ENCODE measurements at regions not wholly inside any gene's neighbourhood (a gene's known extent, or its start where the extent isn't known, plus 50 kb on each side); places are given as distances from the start of the nearest gene placed in this dataset.

DNA sequence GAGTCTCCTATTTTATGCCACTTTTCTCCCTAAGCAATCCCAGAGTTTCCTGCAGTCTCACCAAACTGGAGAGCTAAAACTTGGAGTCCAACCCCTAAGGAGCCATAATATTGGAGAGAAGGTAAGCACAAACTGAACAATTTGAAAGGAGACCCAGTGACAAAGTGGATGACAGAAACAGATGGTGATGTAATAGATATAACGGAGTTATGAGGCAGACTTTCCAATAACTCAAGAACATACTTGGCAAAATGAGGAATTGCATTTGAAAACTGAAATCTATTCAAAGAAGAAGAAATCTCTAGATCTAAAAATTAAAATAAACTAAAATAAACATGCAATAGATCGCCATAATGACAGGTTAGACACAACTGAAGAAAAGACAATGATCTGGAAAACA, 200.9 kb upstream of the MIR17HG start:
- Mint-ChIP-seq H3K36me3 (no peaks in the 10 kb centered on the region), H3K4me3 (no peak overlapping the region), H3K27me3 (no peaks in the 10 kb centered on the region)

DNA sequence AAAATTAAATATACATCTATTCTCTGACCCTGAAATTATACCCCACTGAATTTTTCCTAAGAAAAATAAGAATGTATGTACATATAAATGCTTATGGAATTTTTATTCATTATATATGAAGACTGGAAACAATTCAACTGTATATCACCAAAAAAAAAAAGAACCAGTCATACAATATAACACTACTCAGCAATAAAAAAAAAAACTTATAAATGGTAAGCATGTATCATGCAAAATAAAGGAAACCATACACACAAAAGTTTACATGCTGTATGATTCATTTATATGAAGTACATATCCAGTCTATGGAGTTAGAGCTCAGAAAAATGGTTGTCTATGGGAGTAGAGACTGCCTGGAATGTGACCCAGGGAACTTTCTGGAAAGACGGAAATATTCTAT, 199.4 kb upstream of the MIR17HG start:
- POLR2A ChIA-PET = no interaction called here
- no peaks in the 10 kb centered on the region for H3K36me3 Mint-ChIP-seq
- no peak overlapping the region for H3K4me3 Mint-ChIP-seq
- no peak overlapping the region for H3K27ac Mint-ChIP-seq
- DNase-seq = no peak
- H3K27me3 Mint-ChIP-seq = no peaks in the 10 kb centered on the region
- no peaks in the 10 kb centered on the region for H3K4me1 Mint-ChIP-seq
- no peaks in the 10 kb centered on the region for H3K9me3 Mint-ChIP-seq
- ATAC-seq (ENCODE audit: low read depth) = no peak

More for the DNA sequence above, 200.9 kb upstream of the MIR17HG start:
- ATAC-seq (ENCODE audit: low read depth) (no peak), DNase-seq (no peak)
- Mint-ChIP-seq H3K27ac (no peak overlapping the region), H3K4me1 (no peaks in the 10 kb centered on the region), H3K9me3 (no peaks in the 10 kb centered on the region)
- POLR2A ChIA-PET = no interaction called here

DNA sequence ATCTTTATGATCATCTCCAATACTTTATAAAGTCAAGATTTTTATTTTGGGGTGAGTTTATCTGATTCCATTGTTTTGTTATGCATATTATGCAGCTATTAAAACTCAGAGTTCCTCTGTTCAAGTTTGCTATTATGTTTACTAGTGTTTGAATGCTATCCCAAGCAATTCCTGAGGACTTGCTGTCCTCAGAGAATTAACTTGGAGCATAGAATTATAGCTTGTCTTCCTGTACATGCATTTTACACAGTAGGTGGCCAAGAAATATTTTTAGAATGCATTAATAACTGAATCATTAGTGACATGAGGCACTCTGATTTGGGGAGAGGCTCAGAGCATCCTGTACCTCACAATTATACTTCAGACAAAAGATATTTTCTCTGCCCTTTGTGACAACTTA, 195.6 kb upstream of the MIR17HG start:
- Mint-ChIP-seq H3K4me1 (no peaks in the 10 kb centered on the region), H3K4me3 (no peak overlapping the region), H3K36me3 (no peaks in the 10 kb centered on the region), H3K27ac (no peak overlapping the region), H3K27me3 (peaks cover 3% of the 10 kb centered on the region), H3K9me3 (no peaks in the 10 kb centered on the region)
- ATAC-seq (ENCODE audit: low read depth) = no peak
- POLR2A ChIA-PET = no interaction called here
- DNase-seq = no peak

DNA sequence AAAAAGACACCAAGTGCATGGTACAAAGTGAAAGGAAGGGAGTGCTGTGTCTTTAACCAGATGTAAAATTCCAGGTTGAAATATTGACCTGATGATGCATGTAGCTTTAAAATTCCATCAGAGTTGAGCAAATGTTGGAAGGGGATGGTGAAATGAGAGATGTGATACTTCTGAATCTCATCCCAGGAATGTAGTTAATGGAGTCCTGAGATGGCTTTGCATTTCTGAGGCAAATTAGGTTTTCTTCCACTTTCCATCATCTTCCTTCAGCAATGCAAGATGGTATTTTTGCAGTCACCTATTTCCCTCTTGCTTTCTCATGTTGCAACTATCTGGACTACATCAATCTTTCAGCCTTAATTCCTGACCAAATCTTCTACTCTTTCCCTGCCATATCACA, 194.1 kb upstream of the MIR17HG start:
- POLR2A ChIA-PET = no interaction called here
- Mint-ChIP-seq H3K9me3 (no peaks in the 10 kb centered on the region), H3K4me3 (no peak overlapping the region), H3K4me1 (no peaks in the 10 kb centered on the region), H3K36me3 (no peaks in the 10 kb centered on the region), H3K27me3 (peaks cover 3% of the 10 kb centered on the region), H3K27ac (no peak overlapping the region)
- ATAC-seq (ENCODE audit: low read depth) = no peak
- no peak for DNase-seq

DNA sequence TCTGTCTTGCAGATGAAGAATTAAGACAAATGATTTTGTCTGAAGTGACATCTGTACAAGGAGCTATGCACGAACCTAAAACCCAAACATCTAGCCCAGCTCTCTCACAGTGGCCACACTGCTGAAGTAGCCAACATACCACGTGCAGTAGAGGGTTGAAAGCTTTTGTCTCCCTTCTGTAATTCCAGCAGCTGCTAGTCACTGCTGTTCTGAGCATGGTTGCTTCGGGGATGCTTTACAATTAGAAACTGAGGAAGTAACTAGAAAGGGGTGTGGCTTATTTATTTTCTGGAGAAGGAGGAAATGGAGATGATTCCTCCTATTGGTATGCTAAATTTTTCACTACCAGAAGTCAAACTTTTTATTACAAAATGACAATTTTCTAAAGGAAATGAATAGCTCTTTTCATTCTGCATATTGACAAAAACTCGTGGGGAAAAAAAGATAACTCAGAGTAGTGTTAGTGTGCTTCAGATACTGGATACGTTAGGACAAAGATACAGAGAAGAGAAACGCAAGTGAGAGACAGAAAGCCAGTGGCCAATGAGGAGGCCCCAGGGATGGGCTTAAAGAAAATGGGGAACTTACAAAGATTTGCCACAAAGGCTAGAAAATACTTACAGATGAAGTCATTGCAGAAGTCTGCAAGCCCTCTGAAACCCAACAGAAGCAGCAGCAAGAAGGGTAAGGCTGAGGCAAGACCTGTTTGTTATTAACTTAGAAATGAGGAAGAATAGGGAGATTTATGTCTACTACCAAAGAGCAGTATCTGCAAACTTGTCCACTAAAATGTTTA, 192.7 kb upstream of the MIR17HG start:
- no peak overlapping the region for H3K27ac Mint-ChIP-seq
- POLR2A ChIA-PET = no interaction called here
- no peaks in the 10 kb centered on the region for H3K4me1 Mint-ChIP-seq
- no peaks in the 10 kb centered on the region for H3K9me3 Mint-ChIP-seq
- no peaks in the 10 kb centered on the region for H3K36me3 Mint-ChIP-seq
- ATAC-seq (ENCODE audit: low read depth) = no peak
- no peak overlapping the region for H3K4me3 Mint-ChIP-seq
- H3K27me3 Mint-ChIP-seq = peaks cover 6% of the 10 kb centered on the region
- DNase-seq = no peak

DNA sequence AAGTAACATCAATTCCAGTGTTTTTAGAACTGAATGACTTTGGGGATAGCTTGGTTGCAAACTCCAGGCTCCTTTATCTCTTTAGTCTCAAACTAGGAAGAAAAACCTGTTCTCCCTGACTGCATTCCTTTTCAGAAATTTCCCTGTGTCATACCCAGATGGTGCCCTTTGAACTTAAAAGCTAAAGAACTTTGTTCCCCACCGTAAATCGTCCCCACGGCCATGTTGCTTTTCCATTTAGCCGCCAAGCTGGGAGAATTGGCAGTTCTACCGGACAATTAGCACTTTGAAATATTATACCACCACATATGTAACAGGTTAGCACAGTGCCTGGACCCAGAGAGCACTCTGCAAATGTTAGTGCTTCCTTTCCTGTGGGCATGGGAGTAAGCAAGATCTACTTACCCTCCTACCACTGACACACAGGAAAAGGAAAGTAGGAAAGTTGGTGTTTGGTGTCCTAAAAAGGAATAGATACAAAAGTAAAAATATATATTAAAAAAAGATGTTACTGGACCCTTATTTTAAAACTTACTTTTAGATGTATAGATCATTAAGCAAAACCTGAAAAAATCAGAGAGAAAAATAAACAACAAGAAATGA, 191.9 kb upstream of the MIR17HG start:
- Mint-ChIP-seq H3K4me1 (no peaks in the 10 kb centered on the region), H3K36me3 (no peaks in the 10 kb centered on the region), H3K27me3 (peaks cover 6% of the 10 kb centered on the region), H3K4me3 (no peak overlapping the region), H3K9me3 (no peaks in the 10 kb centered on the region), H3K27ac (no peak overlapping the region)
- no peak for DNase-seq
- no peak for ATAC-seq (ENCODE audit: low read depth)
- POLR2A ChIA-PET = no interaction called here

DNA sequence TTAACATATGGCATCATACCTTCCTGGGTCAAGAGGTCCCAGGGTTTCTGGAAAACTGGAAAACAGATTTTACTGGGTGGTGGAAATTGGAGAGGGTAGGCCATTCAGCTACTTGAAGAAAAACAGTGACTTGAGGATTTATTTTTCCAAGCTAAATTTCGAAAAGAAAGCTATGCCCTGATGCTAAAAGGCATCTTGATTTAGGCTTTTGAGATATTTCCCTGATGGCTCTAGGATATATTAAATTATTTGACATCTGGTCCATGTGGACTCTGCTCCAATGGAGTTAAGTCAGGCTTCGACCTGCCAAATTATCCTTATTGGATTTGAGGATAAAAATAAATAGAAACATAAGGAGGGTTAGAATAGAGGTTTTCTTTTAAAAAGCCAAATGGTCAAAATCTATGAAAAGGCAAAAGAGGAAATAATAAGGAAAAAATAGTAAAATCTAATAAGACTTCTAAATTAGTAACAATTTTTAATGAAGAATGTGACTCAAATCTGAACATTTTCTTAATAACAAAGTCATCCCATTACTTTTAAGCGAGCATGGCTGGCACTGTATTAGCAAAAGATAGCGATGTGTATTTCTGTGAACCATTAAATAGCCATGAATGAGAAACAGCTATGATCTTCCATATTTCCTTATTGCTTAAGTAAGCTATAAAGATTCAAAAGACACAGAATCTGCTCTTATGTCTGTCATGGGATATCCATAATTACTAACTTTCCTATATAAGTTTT, 190.0 kb upstream of the MIR17HG start:
- H3K9me3 Mint-ChIP-seq = no peaks in the 10 kb centered on the region
- ATAC-seq (ENCODE audit: low read depth) (no peak), DNase-seq (no peak)
- no peak overlapping the region for H3K4me3 Mint-ChIP-seq
- peaks cover 11% of the 10 kb centered on the region for H3K27me3 Mint-ChIP-seq
- H3K36me3 Mint-ChIP-seq = no peaks in the 10 kb centered on the region
- no peaks in the 10 kb centered on the region for H3K4me1 Mint-ChIP-seq
- H3K27ac Mint-ChIP-seq = no peak overlapping the region
- POLR2A ChIA-PET = no interaction called here

DNA sequence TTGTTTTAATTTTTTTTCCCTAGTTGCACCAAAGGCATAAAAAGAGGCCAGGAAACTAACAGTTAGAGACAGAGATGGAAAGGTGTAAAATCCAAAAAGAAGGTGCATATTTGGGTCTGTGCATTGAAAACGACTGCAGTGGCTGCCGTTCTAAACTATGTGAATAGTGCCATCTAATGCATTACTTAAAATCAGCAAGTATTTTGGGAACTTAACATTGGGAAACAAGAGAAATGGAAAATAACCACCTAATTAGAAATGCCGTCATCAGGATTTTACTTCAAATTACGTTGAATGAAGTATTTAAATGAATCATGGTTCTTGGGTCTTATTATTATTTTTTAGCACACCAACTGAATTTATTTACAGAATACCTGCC, 189.5 kb upstream of the MIR17HG start:
- Mint-ChIP-seq H3K4me3 (no peak overlapping the region), H3K27me3 (peaks cover 11% of the 10 kb centered on the region), H3K36me3 (no peaks in the 10 kb centered on the region), H3K9me3 (no peaks in the 10 kb centered on the region), H3K27ac (no peak overlapping the region), H3K4me1 (no peaks in the 10 kb centered on the region)
- POLR2A ChIA-PET = no interaction called here
- DNase-seq = no peak
- no peak for ATAC-seq (ENCODE audit: low read depth)

DNA sequence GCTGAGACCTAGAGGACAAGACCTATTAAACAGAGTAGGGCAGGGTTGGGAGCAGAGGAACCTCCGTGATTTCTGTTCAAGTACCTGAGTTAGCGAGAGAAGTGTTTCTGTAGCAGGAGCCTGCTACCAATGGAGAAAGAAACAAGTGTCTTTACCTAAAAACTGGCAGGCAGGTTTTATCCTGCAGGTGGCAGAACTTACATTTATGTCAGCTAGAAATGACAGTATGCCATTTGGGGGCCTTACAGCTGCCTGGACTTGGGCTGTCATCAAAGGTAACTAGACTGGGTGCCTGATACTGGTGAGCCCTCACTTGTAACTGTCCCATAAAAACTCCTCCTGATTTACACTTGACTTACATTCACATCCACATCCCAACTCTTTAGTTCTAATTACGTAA, 185.3 kb upstream of the MIR17HG start:
- H3K4me3 Mint-ChIP-seq = no peak overlapping the region
- H3K27ac Mint-ChIP-seq = no peak overlapping the region
- POLR2A ChIA-PET = no interaction called here
- no peak for DNase-seq
- no peaks in the 10 kb centered on the region for H3K36me3 Mint-ChIP-seq
- peaks cover 11% of the 10 kb centered on the region for H3K27me3 Mint-ChIP-seq
- ATAC-seq (ENCODE audit: low read depth) = no peak
- H3K9me3 Mint-ChIP-seq = no peaks in the 10 kb centered on the region
- H3K4me1 Mint-ChIP-seq = no peaks in the 10 kb centered on the region

DNA sequence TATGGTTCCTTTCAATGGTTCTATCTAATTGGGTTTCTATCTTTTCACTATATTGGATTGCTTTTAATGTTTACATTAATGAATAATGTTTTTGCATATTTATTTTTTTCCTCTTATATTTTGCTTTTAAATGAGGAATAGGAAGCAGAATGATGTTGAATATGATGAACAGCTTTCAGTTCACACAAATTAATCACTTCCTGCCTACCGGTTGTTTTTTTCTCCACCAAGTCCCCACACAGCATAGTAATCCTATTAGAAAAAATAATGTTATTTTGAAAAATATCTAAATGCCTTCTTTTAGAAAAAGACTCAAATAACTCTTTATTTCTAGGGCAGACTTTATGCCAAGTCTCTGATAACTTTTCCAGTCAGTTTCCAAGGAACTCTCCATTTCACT, 184.9 kb upstream of the MIR17HG start:
- Mint-ChIP-seq H3K9me3 (no peaks in the 10 kb centered on the region), H3K4me1 (no peaks in the 10 kb centered on the region), H3K4me3 (no peak overlapping the region), H3K36me3 (no peaks in the 10 kb centered on the region), H3K27me3 (peaks cover 12% of the 10 kb centered on the region), H3K27ac (no peak overlapping the region)
- ATAC-seq (ENCODE audit: low read depth) (no peak), DNase-seq (no peak)
- POLR2A ChIA-PET = no interaction called here

DNA sequence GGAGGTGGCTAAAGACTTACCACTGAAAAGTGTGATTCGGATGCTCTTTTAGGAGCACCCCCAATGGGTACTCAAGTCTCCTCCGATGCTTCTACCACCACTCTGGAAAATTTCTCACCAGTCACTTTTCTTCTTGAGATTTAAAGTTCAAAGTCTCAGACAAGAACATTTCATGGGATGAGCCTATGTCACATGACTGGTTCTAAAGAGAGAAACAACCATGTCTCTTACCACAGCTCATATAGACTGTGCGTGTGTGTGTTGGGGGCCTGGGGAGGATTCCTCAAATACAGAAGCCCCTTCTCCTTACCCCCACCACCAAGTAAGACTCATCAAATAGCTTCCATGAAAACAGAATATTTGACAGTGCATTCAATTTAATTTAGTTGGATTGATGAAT, 181.7 kb upstream of the MIR17HG start:
- no peaks in the 10 kb centered on the region for H3K9me3 Mint-ChIP-seq
- ATAC-seq (ENCODE audit: low read depth) (no peak), DNase-seq (no peak)
- no peak overlapping the region for H3K4me3 Mint-ChIP-seq
- no peaks in the 10 kb centered on the region for H3K4me1 Mint-ChIP-seq
- POLR2A ChIA-PET = no interaction called here
- peaks cover 10% of the 10 kb centered on the region for H3K27me3 Mint-ChIP-seq
- no peaks in the 10 kb centered on the region for H3K36me3 Mint-ChIP-seq
- no peak overlapping the region for H3K27ac Mint-ChIP-seq

DNA sequence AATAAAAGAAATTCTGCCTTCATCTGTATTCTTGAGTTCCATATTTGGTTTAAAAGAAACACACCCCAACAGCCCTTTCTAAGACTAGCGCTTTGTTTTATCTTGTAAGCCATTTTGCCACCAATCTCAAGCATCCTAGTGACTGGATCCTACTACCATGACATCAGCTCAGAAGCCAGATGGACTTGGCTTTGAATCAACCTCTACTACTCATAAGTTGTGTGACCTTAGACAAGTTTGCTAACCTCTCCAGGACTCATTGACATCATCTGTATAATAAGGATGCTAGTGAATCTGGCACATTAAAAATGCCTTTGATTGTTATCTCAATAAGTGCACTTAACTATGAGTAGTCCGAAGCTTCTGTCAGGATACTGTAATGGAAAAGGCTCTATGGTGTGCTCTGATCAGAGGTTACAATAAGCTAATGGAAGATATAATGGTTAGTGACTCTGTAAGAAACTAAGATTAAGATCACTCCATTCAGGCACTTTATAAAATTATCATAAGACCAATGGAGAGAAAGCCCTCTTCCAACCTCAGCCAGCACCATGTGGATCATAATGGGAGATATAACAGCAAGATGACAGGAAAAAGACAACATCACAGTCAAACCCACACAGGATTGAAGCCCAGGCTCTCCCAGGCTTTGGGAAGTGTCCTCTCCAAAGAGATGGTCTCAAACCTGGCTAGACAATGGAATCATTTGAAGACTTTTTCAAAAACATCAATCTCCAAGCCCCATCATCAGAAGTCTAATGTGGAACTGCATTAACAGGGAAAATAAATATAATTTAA, 180.6 kb upstream of the MIR17HG start:
- no peaks in the 10 kb centered on the region for H3K36me3 Mint-ChIP-seq
- no peak overlapping the region for H3K27ac Mint-ChIP-seq
- DNase-seq = no peak
- H3K27me3 Mint-ChIP-seq = peaks cover 8% of the 10 kb centered on the region
- H3K4me3 Mint-ChIP-seq = no peak overlapping the region
- no peak for ATAC-seq (ENCODE audit: low read depth)
- H3K4me1 Mint-ChIP-seq = no peaks in the 10 kb centered on the region
- H3K9me3 Mint-ChIP-seq = no peaks in the 10 kb centered on the region
- POLR2A ChIA-PET = no interaction called here

DNA sequence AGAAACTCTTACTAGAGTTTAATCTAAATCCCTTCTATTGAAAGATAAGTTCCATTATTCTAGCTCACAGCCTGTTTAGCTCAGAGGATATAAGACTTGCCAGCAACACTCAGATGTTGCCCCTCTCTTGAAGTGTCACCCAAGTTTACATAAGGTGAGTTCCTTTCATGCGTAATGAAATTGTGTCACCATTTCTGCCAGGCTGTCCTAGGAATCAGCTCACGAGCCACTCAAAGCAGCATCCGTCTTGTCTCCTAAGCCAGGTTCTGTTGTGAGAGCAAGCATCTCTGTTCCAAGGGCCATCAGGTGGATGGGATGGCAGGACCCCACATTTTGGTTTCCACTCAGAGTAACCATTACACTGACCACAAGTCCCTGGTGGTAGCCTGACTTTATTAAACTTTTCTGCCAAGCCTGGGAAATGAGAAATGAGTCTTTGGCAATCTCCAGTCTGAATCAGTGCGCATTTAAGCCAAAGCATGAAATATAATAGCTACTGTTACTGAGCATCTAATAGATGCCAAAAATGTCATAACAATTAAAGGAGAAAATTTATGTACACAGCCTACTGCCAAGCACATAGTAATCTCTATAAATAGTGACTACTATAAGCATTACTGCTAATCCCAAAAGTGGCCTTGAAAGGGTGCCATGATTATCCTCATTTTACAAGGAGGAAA, 179.6 kb upstream of the MIR17HG start:
- no peaks in the 10 kb centered on the region for H3K9me3 Mint-ChIP-seq
- no peak for ATAC-seq (ENCODE audit: low read depth)
- no peaks in the 10 kb centered on the region for H3K36me3 Mint-ChIP-seq
- DNase-seq = no peak
- peaks cover 6% of the 10 kb centered on the region for H3K27me3 Mint-ChIP-seq
- POLR2A ChIA-PET = no interaction called here
- no peaks in the 10 kb centered on the region for H3K4me1 Mint-ChIP-seq
- H3K4me3 Mint-ChIP-seq = no peak overlapping the region
- no peak overlapping the region for H3K27ac Mint-ChIP-seq
